ENCODE measurements at regions not wholly inside any gene's neighbourhood (a gene's known extent, or its start where the extent isn't known, plus 50 kb on each side); places are given as distances from the start of the nearest gene placed in this dataset.

- H3K4me2 ChIP-seq (ENCODE audit: control insufficient read depth, extremely low read depth, insufficient read depth, low read depth, low read length), result no peak overlapping the region
- DNase-seq (ENCODE audit: low read depth, low spot score), result no peak
- H3K9ac ChIP-seq (ENCODE audit: control insufficient read depth, extremely low read depth, insufficient read depth, low read length), result no peak overlapping the region
- no peaks in the 10 kb centered on the region for H3K9me3 ChIP-seq (ENCODE audit: control insufficient read depth, low read depth, low read length)
- no peaks in the 10 kb centered on the region for H3K79me2 ChIP-seq (ENCODE audit: control insufficient read depth, insufficient read depth, low read length)
- no peaks in the 10 kb centered on the region for H4K20me1 ChIP-seq (ENCODE audit: control insufficient read depth, extremely low read depth, insufficient read depth, low read length)
- dilution Hi-C loops (cut with MboI; ENCODE audit: extremely low pct_ligation_motif_present, low sequenced_read_pairs), result no loop called here
- H3K9me1 ChIP-seq (ENCODE audit: control insufficient read depth, extremely low read depth, insufficient read depth, low read length), result no peaks in the 10 kb centered on the region
- no peaks in the 10 kb centered on the region for H3K36me3 ChIP-seq (ENCODE audit: control insufficient read depth in 2 of 2, extremely low read depth in 1 of 2, insufficient read depth in 2 of 2, low read length in 2 of 2)
- H3K4me1 ChIP-seq (ENCODE audit: control insufficient read depth, extremely low read depth, insufficient read depth, low read length), result no peaks in the 10 kb centered on the region
- no peaks in the 10 kb centered on the region for H3K27me3 ChIP-seq (ENCODE audit: control insufficient read depth, extremely low read depth, insufficient read depth, low read length)
- no peak overlapping the region for H3K4me3 ChIP-seq (ENCODE audit: control insufficient read depth in 2 of 3, extremely low read depth in 1 of 3, insufficient read depth in 2 of 3, low read depth in 1 of 3, low read length in 3 of 3)
- FAIRE-seq, result no peak
- TF ChIP-seq CTCF (optimal IDR thresholded peaks at IDR 0.05 in 1 of 3, IDR thresholded peaks at IDR 0.05 in 1 of 3, conservative IDR thresholded peaks at IDR 0.05 in 1 of 3; ENCODE audit: extremely low read depth in 1 of 3, insufficient read depth in 2 of 3, low read length in 3 of 3), result no peak
- no peak for TF ChIP-seq EZH2 (IDR thresholded peaks at IDR 0.05; ENCODE audit: low read length)
- no peak overlapping the region for H2AFZ ChIP-seq (ENCODE audit: control insufficient read depth, low read length)
- H3K27ac ChIP-seq (ENCODE audit: control insufficient read depth, insufficient read depth, low read length), result no peak overlapping the region
Observed at GRCh38 chr3:107973961-107974360, 116.9 kb downstream of the CD47 start.

- H2AFZ ChIP-seq (ENCODE audit: control insufficient read depth, low read length), result no peak overlapping the region
- H4K20me1 ChIP-seq (ENCODE audit: control insufficient read depth, extremely low read depth, insufficient read depth, low read length), result no peaks in the 10 kb centered on the region
- no peak overlapping the region for H3K27ac ChIP-seq (ENCODE audit: control insufficient read depth, insufficient read depth, low read length)
- H3K27me3 ChIP-seq (ENCODE audit: control insufficient read depth, extremely low read depth, insufficient read depth, low read length), result no peaks in the 10 kb centered on the region
- H3K4me3 ChIP-seq (ENCODE audit: control insufficient read depth in 2 of 3, extremely low read depth in 1 of 3, insufficient read depth in 2 of 3, low read depth in 1 of 3, low read length in 3 of 3), result no peak overlapping the region
- dilution Hi-C loops (cut with MboI; ENCODE audit: extremely low pct_ligation_motif_present, low sequenced_read_pairs), result no loop called here
- no peaks in the 10 kb centered on the region for H3K9me1 ChIP-seq (ENCODE audit: control insufficient read depth, extremely low read depth, insufficient read depth, low read length)
- DNase-seq (ENCODE audit: low read depth, low spot score), result no peak
- no peaks in the 10 kb centered on the region for H3K4me1 ChIP-seq (ENCODE audit: control insufficient read depth, extremely low read depth, insufficient read depth, low read length)
- no peaks in the 10 kb centered on the region for H3K36me3 ChIP-seq (ENCODE audit: control insufficient read depth in 2 of 2, extremely low read depth in 1 of 2, insufficient read depth in 2 of 2, low read length in 2 of 2)
- no peak overlapping the region for H3K9ac ChIP-seq (ENCODE audit: control insufficient read depth, extremely low read depth, insufficient read depth, low read length)
- H3K79me2 ChIP-seq (ENCODE audit: control insufficient read depth, insufficient read depth, low read length), result no peaks in the 10 kb centered on the region
- no peaks in the 10 kb centered on the region for H3K9me3 ChIP-seq (ENCODE audit: control insufficient read depth, low read depth, low read length)
- no peak for TF ChIP-seq CTCF (optimal IDR thresholded peaks at IDR 0.05 in 1 of 3, IDR thresholded peaks at IDR 0.05 in 1 of 3, conservative IDR thresholded peaks at IDR 0.05 in 1 of 3; ENCODE audit: extremely low read depth in 1 of 3, insufficient read depth in 2 of 3, low read length in 3 of 3)
- no peak for TF ChIP-seq EZH2 (IDR thresholded peaks at IDR 0.05; ENCODE audit: low read length)
- H3K4me2 ChIP-seq (ENCODE audit: control insufficient read depth, extremely low read depth, insufficient read depth, low read depth, low read length), result no peak overlapping the region
- no peak for FAIRE-seq
Observed at GRCh38 chr3:107973152-107973551, 117.7 kb downstream of the CD47 start.

All from keratinocyte (primary cell).